ENCODE measurements at regions not wholly inside any gene's neighbourhood (a gene's known extent, or its start where the extent isn't known, plus 50 kb on each side); places are given as distances from the start of the nearest gene placed in this dataset.

DNA sequence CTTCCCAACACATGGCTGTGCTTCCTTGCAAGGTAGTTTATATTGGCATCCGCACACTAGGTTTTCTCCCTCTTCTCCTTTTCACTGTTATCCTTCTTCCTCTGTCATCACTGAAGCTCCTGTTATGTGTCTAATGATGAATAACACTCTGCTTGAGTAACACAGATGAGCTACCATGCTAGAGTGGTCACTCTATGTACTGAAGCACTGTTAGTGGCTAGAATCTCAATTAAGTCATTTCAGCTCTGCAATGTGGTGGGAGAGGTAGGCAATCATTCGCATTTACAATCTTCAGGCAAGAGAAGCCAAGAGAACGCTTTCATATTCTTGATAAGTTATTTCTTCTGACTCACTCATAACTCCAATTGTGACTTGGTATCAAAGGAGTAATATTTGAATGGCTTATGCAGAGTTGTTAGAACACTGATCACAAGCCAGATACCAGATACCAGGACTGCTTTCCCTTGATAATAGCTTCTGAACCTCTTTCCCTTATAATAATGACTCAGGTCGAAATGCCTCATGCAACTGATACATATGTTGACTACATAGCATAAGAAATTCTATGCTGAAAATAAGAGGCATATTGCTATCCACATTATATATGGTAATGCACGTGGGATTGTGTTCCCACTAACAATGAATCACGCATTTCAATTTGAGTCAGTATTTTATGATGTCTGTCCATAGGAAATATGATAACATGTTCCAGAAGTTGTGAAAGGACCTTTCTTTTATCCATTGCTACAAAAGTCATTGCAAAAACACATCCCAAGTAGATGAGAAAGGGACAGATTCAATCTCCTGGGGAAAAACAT lies 158.0 kb upstream of the HS3ST3A1 start:
- TF ChIP-seq, protein P1, sequence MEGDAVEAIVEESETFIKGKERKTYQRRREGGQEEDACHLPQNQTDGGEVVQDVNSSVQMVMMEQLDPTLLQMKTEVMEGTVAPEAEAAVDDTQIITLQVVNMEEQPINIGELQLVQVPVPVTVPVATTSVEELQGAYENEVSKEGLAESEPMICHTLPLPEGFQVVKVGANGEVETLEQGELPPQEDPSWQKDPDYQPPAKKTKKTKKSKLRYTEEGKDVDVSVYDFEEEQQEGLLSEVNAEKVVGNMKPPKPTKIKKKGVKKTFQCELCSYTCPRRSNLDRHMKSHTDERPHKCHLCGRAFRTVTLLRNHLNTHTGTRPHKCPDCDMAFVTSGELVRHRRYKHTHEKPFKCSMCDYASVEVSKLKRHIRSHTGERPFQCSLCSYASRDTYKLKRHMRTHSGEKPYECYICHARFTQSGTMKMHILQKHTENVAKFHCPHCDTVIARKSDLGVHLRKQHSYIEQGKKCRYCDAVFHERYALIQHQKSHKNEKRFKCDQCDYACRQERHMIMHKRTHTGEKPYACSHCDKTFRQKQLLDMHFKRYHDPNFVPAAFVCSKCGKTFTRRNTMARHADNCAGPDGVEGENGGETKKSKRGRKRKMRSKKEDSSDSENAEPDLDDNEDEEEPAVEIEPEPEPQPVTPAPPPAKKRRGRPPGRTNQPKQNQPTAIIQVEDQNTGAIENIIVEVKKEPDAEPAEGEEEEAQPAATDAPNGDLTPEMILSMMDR (IDR thresholded peaks at IDR 0.05; ENCODE audit: unreplicated experiment) = no peak
- no peak for DNase-seq (ENCODE audit: low spot score)
- H3K27me3 Mint-ChIP-seq (ENCODE audit: unreplicated experiment) = no peaks in the 10 kb centered on the region
- no peak overlapping the region for H3K27ac Mint-ChIP-seq (ENCODE audit: unreplicated experiment)
- no peaks in the 10 kb centered on the region for H3K4me1 Mint-ChIP-seq (ENCODE audit: unreplicated experiment)
- H3K36me3 Mint-ChIP-seq (ENCODE audit: low read depth, unreplicated experiment) = no peaks in the 10 kb centered on the region
- no peak overlapping the region for H3K4me3 Mint-ChIP-seq (ENCODE audit: unreplicated experiment)
- no peaks in the 10 kb centered on the region for H3K9me3 Mint-ChIP-seq (ENCODE audit: unreplicated experiment)

DNA sequence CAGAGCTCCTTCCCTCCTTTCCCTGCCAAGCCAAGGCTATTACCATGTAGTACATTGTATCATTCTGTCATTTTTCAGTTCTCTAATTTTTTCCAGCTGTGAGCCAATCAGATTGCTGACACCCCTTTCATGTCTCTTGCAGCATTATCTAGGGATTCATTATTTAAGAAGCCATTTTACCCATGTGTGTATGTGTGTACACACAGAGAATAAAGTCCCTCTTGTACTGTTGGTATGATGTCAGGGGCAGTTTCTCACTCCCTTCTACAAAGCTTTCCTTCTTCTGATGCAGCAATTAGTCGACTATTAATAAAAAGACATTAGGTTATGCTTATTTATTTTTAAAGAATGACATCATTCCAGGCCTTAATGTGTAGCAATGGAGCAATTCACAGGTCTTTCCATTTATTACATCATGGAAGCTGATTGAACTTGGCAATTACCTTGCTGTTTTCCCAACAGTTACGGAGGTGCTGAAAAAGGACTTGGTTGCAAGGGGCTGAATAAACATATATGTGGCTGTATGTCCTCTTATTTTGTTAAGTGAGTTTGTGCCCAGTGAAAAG lies 159.4 kb upstream of the HS3ST3A1 start:
- Mint-ChIP-seq H3K27ac (ENCODE audit: unreplicated experiment) (no peak overlapping the region), H3K9me3 (ENCODE audit: unreplicated experiment) (no peaks in the 10 kb centered on the region), H3K4me3 (ENCODE audit: unreplicated experiment) (no peak overlapping the region), H3K27me3 (ENCODE audit: unreplicated experiment) (no peaks in the 10 kb centered on the region), H3K4me1 (ENCODE audit: unreplicated experiment) (no peaks in the 10 kb centered on the region), H3K36me3 (ENCODE audit: low read depth, unreplicated experiment) (no peaks in the 10 kb centered on the region)
- no peak for DNase-seq (ENCODE audit: low spot score)
- TF ChIP-seq, protein P1 (IDR thresholded peaks at IDR 0.05; ENCODE audit: unreplicated experiment) = no peak

DNA sequence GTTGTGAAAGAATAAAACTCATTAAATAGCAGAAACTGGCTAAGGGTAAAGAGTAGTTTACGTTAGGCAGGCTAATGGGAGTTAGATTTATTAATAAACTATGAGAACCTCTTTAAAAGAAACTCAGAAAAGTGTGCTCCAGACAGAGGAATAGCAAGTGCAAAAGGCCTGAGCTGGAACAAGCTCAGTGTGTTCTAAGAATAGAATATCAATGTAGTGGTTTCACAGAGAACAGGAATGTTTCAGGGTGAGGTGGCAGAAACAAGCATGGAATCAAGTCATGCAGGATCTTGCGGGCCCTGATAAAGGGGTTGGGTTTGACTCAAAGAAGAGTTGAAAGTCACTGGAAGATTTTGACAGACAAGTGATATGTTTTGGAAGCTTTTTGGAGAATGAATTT lies 164.0 kb upstream of the HS3ST3A1 start:
- Mint-ChIP-seq H3K36me3 (ENCODE audit: low read depth, unreplicated experiment) (peaks cover 5% of the 10 kb centered on the region), H3K4me1 (ENCODE audit: unreplicated experiment) (no peaks in the 10 kb centered on the region), H3K27ac (ENCODE audit: unreplicated experiment) (no peak overlapping the region), H3K4me3 (ENCODE audit: unreplicated experiment) (no peak overlapping the region), H3K27me3 (ENCODE audit: unreplicated experiment) (peaks cover 3% of the 10 kb centered on the region), H3K9me3 (ENCODE audit: unreplicated experiment) (peaks cover 5% of the 10 kb centered on the region)
- TF ChIP-seq, protein P1 (IDR thresholded peaks at IDR 0.05; ENCODE audit: unreplicated experiment) = no peak
- no peak for DNase-seq (ENCODE audit: low spot score)

- Mint-ChIP-seq H3K4me3 (ENCODE audit: unreplicated experiment) (no peak overlapping the region), H3K36me3 (ENCODE audit: low read depth, unreplicated experiment) (peaks cover 6% of the 10 kb centered on the region), H3K4me1 (ENCODE audit: unreplicated experiment) (no peaks in the 10 kb centered on the region), H3K9me3 (ENCODE audit: unreplicated experiment) (peaks cover 7% of the 10 kb centered on the region), H3K27me3 (ENCODE audit: unreplicated experiment) (peaks cover 3% of the 10 kb centered on the region), H3K27ac (ENCODE audit: unreplicated experiment) (no peak overlapping the region)
- TF ChIP-seq, protein P1 (IDR thresholded peaks at IDR 0.05; ENCODE audit: unreplicated experiment) = no peak
- no peak for DNase-seq (ENCODE audit: low spot score)
Observed at GRCh38 chr17:13770702-13771101, 169.0 kb upstream of the HS3ST3A1 start.

- H3K4me3 Mint-ChIP-seq (ENCODE audit: unreplicated experiment) = no peak overlapping the region
- no peaks in the 10 kb centered on the region for H3K4me1 Mint-ChIP-seq (ENCODE audit: unreplicated experiment)
- peaks cover 4% of the 10 kb centered on the region for H3K36me3 Mint-ChIP-seq (ENCODE audit: low read depth, unreplicated experiment)
- H3K9me3 Mint-ChIP-seq (ENCODE audit: unreplicated experiment) = peaks cover 4% of the 10 kb centered on the region
- TF ChIP-seq, protein P1 (IDR thresholded peaks at IDR 0.05; ENCODE audit: unreplicated experiment) = no peak
- no peak for DNase-seq (ENCODE audit: low spot score)
- no peak overlapping the region for H3K27ac Mint-ChIP-seq (ENCODE audit: unreplicated experiment)
- no peaks in the 10 kb centered on the region for H3K27me3 Mint-ChIP-seq (ENCODE audit: unreplicated experiment)
Observed at GRCh38 chr17:13775450-13775849, 173.7 kb upstream of the HS3ST3A1 start.
